Uterus (tissue), 2 donors: ENCODE measurements at regions not wholly inside any gene's neighbourhood (a gene's known extent, or its start where the extent isn't known, plus 50 kb on each side); places are given as distances from the start of the nearest gene placed in this dataset.

Experiments used
- CTCF ChIP-seq, 4 experiments: fragments of 200-600 bp in 2 of 4; fragments of 450-650 bp in 2 of 4; sonication (generic) in 2 of 4; IDR thresholded peaks; one replicate each; pipeline ENCODE4 v1.5.1; 2016 to 2019; ENCODE audit warnings: antibody characterized with exemption in 4 of 4, mild to moderate bottlenecking in 2 of 4, moderate library complexity in 1 of 4
- POLR2A ChIP-seq, 2 donors: fragments of 450-650 bp; IDR thresholded peaks; one replicate each; pipeline ENCODE4 v1.6.1; 2016; ENCODE audit warnings: antibody characterized with exemption in 2 of 2, mild to moderate bottlenecking in 1 of 2, moderate library complexity in 1 of 2

GRCh38 chr1:115461526-115461925, 123.5 kb upstream of the NGF start:
- TF ChIP-seq CTCF (IDR thresholded peaks at IDR 0.05) (no peak), POLR2A (IDR thresholded peaks at IDR 0.05) (no peak)
